CD4-positive, alpha-beta T cell treated with Interleukin-4 for 1 hour (primary cell): ENCODE measurements at regions not wholly inside any gene's neighbourhood (a gene's known extent, or its start where the extent isn't known, plus 50 kb on each side); places are given as distances from the start of the nearest gene placed in this dataset.
"Not testable (repeated sequence)": the region's sequence is repeated elsewhere in the genome, so short reads cannot be mapped to it uniquely, and the experiment has no call there.

ENCODE experiments used
- DNase-seq, 2 donors: peaks; one replicate each; pipeline ENCODE4 v3.0.0-alpha.2; 2020 to 2022

GRCh38 chr19:30105316-30105715 lies 163.3 kb downstream of the URI1 start:
- DNase-seq: no peak

- DNase-seq: no peak
Measured at GRCh38 chr19:30105727-30106126, 163.7 kb downstream of the URI1 start.

GRCh38 chr19:30106417-30107095 lies 164.5 kb downstream of the URI1 start:
- DNase-seq: no peak

- no peak for DNase-seq
Measured at GRCh38 chr19:30107251-30107650, 165.2 kb downstream of the URI1 start.

- DNase-seq: no peak
Measured at GRCh38 chr19:30109565-30109964, 167.5 kb downstream of the URI1 start.

GRCh38 chr19:30111021-30111855 lies 169.2 kb downstream of the URI1 start:
- no peak for DNase-seq

- DNase-seq: no peak
Measured at GRCh38 chr19:30112171-30112570, 170.1 kb downstream of the URI1 start.

- DNase-seq: no peak
Measured at GRCh38 chr19:30112666-30113065, 170.6 kb downstream of the URI1 start.

GRCh38 chr19:30113186-30113585 lies 171.1 kb downstream of the URI1 start:
- no peak for DNase-seq

- DNase-seq: not testable (repeated sequence)
Measured at GRCh38 chr19:30114095-30114494, 172.1 kb downstream of the URI1 start.

- no peak for DNase-seq
Measured at GRCh38 chr19:30115947-30116346, 173.9 kb downstream of the URI1 start.

GRCh38 chr19:30116530-30116929 lies 174.5 kb downstream of the URI1 start:
- no peak for DNase-seq

GRCh38 chr19:30116984-30117555 lies 175.0 kb downstream of the URI1 start:
- no peak for DNase-seq

- DNase-seq: no peak
Measured at GRCh38 chr19:30117636-30118145, 175.7 kb downstream of the URI1 start.

GRCh38 chr19:30118221-30118620 lies 176.2 kb downstream of the URI1 start:
- no peak for DNase-seq

- DNase-seq: no peak
Measured at GRCh38 chr19:30118760-30119159, 176.7 kb downstream of the URI1 start.

GRCh38 chr19:30119180-30119908 lies 177.3 kb downstream of the URI1 start:
- DNase-seq: no peak

GRCh38 chr19:30120860-30121484 lies 178.9 kb downstream of the URI1 start:
- DNase-seq: no peak

- no peak for DNase-seq
Measured at GRCh38 chr19:30122431-30122830, 180.4 kb downstream of the URI1 start.

GRCh38 chr19:30123119-30123518 lies 181.1 kb downstream of the URI1 start:
- DNase-seq: no peak

- DNase-seq: no peak
Measured at GRCh38 chr19:30123611-30124010, 181.6 kb downstream of the URI1 start.

GRCh38 chr19:30128211-30128610 lies 186.2 kb downstream of the URI1 start:
- no peak for DNase-seq
